AG04450 (cell line): ENCODE measurements at regions not wholly inside any gene's neighbourhood (a gene's known extent, or its start where the extent isn't known, plus 50 kb on each side); places are given as distances from the start of the nearest gene placed in this dataset.

Experiments
- CTCF ChIA-PET: fragments of 300-600, 350-600 bp; formaldehyde crosslinking; extraction: SDS; loops from one replicate; lab custom pipeline; 2022; ENCODE audit warnings: antibody characterized with exemption, inconsistent platforms; lab: Charles Lee
- POLR2A ChIA-PET: fragments of 350-600 bp; formaldehyde crosslinking; extraction: SDS; loops from one replicate; lab custom pipeline; 2021; ENCODE audit warnings: antibody characterized with exemption, inconsistent platforms; lab: Yijun Ruan, JAX
- DNase-seq: peaks from one replicate; pipeline ENCODE4 v3.0.0-alpha.2; 2011; ENCODE audit warnings: low read depth, low spot score
- H3K27ac ChIP-seq: one replicate; pipeline ENCODE4 v1.5.1; 2012; ENCODE audit warnings: low read depth, low read length, control low read depth
- H3K27me3 ChIP-seq: one replicate; pipeline ENCODE4 v1.6.0; 2012; ENCODE audit warnings: low read length; ENCODE audit not compliant: control insufficient read depth, insufficient read depth
- H3K4me3 ChIP-seq: 2 replicates; pipeline ENCODE4 v1.5.1; 2011; ENCODE audit warnings: mild to moderate bottlenecking, low read depth, low read length, control low read depth
- H3K9me3 ChIP-seq: 2 replicates; pipeline ENCODE4 v1.5.1; 2012; ENCODE audit warnings: low read length; ENCODE audit not compliant: control insufficient read depth, insufficient read depth
- CTCF ChIP-seq: IDR thresholded peaks from 2 replicates; pipeline ENCODE4 v1.5.1; 2011; ENCODE audit warnings: low read depth, low read length, control low read depth, inconsistent platforms

GRCh38 chr6:8218861-8219260, 116.5 kb upstream of the EEF1E1 start:
- TF ChIP-seq CTCF = no peak
- no peak for DNase-seq
- Histone ChIP-seq H3K27me3 (no peaks in the 10 kb centered on the region), H3K4me3 (no peak overlapping the region), H3K27ac (no peak overlapping the region), H3K9me3 (no peaks in the 10 kb centered on the region)
- ChIA-PET CTCF (interaction anchor here (0.6 to 5.5 kb wide), 62 partner anchors 8 to 1865 kb away, joined by 3 to 945 read pairs (median 5); partner anchors contain the start of gene BLOC1S5), POLR2A (interaction anchor here (1.1 kb wide), 1 partner anchor 88 kb away, joined by 3 read pairs; no protein-coding TSS in a partner anchor)

- ChIA-PET CTCF (interaction anchor here (6.0 kb wide), 1 partner anchor 84 kb away, joined by 41 read pairs; no protein-coding TSS in a partner anchor), POLR2A (no interaction called here)
- Histone ChIP-seq H3K4me3 (no peak overlapping the region), H3K9me3 (no peaks in the 10 kb centered on the region), H3K27me3 (no peaks in the 10 kb centered on the region), H3K27ac (no peak overlapping the region)
- DNase-seq = no peak
- no peak for TF ChIP-seq CTCF
Observed at GRCh38 chr6:8215631-8216030, 113.3 kb upstream of the EEF1E1 start.

- TF ChIP-seq CTCF = no peak
- no peak overlapping the region for H3K4me3 ChIP-seq
- no peak for DNase-seq
- no peaks in the 10 kb centered on the region for H3K27me3 ChIP-seq
- no peaks in the 10 kb centered on the region for H3K9me3 ChIP-seq
- ChIA-PET POLR2A (no interaction called here), CTCF (interaction anchor here (6.0 kb wide), 1 partner anchor 83 kb away, joined by 41 read pairs; no protein-coding TSS in a partner anchor)
- H3K27ac ChIP-seq = no peak overlapping the region
Observed at GRCh38 chr6:8213995-8214394, 111.6 kb upstream of the EEF1E1 start.

- Histone ChIP-seq H3K27me3 (no peaks in the 10 kb centered on the region), H3K9me3 (no peaks in the 10 kb centered on the region), H3K4me3 (no peak overlapping the region), H3K27ac (no peak overlapping the region)
- TF ChIP-seq CTCF = no peak
- POLR2A ChIA-PET = no interaction called here
- DNase-seq = no peak
- CTCF ChIA-PET = interaction anchor here (0.6 to 6.0 kb wide), 2 partner anchors 82 to 916 kb away, joined by 4 to 41 read pairs; no protein-coding TSS in a partner anchor
Observed at GRCh38 chr6:8212720-8213434, 110.5 kb upstream of the EEF1E1 start.

GRCh38 chr6:8207869-8208191, 105.5 kb upstream of the EEF1E1 start:
- no peak for TF ChIP-seq CTCF
- POLR2A ChIA-PET = no interaction called here
- Histone ChIP-seq H3K27ac (no peak overlapping the region), H3K27me3 (no peaks in the 10 kb centered on the region), H3K9me3 (no peaks in the 10 kb centered on the region), H3K4me3 (no peak overlapping the region)
- DNase-seq = no peak
- CTCF ChIA-PET = interaction anchor here (3.2 to 4.9 kb wide), 2 partner anchors 11 to 76 kb away, joined by 14 to 18 read pairs; no protein-coding TSS in a partner anchor
